ENCODE measurements at regions not wholly inside any gene's neighbourhood (a gene's known extent, or its start where the extent isn't known, plus 50 kb on each side); places are given as distances from the start of the nearest gene placed in this dataset.

- DNase-seq (ENCODE audit: extremely low spot score): no peak
- Histone ChIP-seq H3K27me3 (no peaks in the 10 kb centered on the region), H3K27ac (replicated peaks in 1 of 4) (no peak overlapping the region), H3K4me1 (no peaks in the 10 kb centered on the region), H3K4me3 (no peak overlapping the region), H3K9me3 (no peaks in the 10 kb centered on the region), H3K36me3 (no peaks in the 10 kb centered on the region)
- no peak for TF ChIP-seq POLR2A (IDR thresholded peaks at IDR 0.05; ENCODE audit: low read depth)
- TF ChIP-seq POLR2AphosphoS5 (IDR thresholded peaks at IDR 0.05): no peak
- TF ChIP-seq EP300 (IDR thresholded peaks at IDR 0.05): no peak
- no peak for TF ChIP-seq CTCF (IDR thresholded peaks at IDR 0.05)
- WGBS: 81% methylated on average over 3 of the region's 3 CpGs
- intact Hi-C loops (cut with DNase I): no loop called here
These were observed 176.8 kb downstream of the ARL4C start for GRCh38 chr2:234320066-234320465.

GRCh38 chr2:234318361-234318760 is 178.5 kb downstream of the ARL4C start:
- 69% methylated on average over 3 of the region's 3 CpGs for WGBS
- Histone ChIP-seq H3K4me3 (no peak overlapping the region), H3K36me3 (no peaks in the 10 kb centered on the region), H3K27ac (replicated peaks in 1 of 4) (no peak overlapping the region), H3K27me3 (no peaks in the 10 kb centered on the region), H3K4me1 (no peaks in the 10 kb centered on the region), H3K9me3 (no peaks in the 10 kb centered on the region)
- intact Hi-C loops (cut with DNase I): no loop called here
- DNase-seq (ENCODE audit: extremely low spot score): peak; percentile 37
- TF ChIP-seq CTCF (IDR thresholded peaks at IDR 0.05): no peak

- no peaks in the 10 kb centered on the region for H3K9me3 ChIP-seq
- intact Hi-C loops (cut with DNase I): no loop called here
- TF ChIP-seq POLR2A (IDR thresholded peaks at IDR 0.05; ENCODE audit: low read depth) (no peak), POLR2AphosphoS5 (IDR thresholded peaks at IDR 0.05) (no peak), EP300 (IDR thresholded peaks at IDR 0.05) (no peak), CTCF (IDR thresholded peaks at IDR 0.05) (no peak)
These were observed 183.3 kb downstream of the ARL4C start for GRCh38 chr2:234313558-234313957.

GRCh38 chr2:234310166-234310565 is 186.7 kb downstream of the ARL4C start:
- intact Hi-C loops (cut with DNase I): no loop called here
- WGBS: 93% methylated on average over 5 of the region's 5 CpGs
- no peak overlapping the region for H3K27ac ChIP-seq (replicated peaks in 1 of 4)
- no peaks in the 10 kb centered on the region for H3K9me3 ChIP-seq
- H3K27me3 ChIP-seq: no peaks in the 10 kb centered on the region
- no peak overlapping the region for H3K4me3 ChIP-seq
- H3K4me1 ChIP-seq: no peaks in the 10 kb centered on the region
- no peak for DNase-seq (ENCODE audit: extremely low spot score)
- TF ChIP-seq EP300 (IDR thresholded peaks at IDR 0.05) (no peak), CTCF (IDR thresholded peaks at IDR 0.05) (no peak), POLR2A (IDR thresholded peaks at IDR 0.05; ENCODE audit: low read depth) (no peak), POLR2AphosphoS5 (IDR thresholded peaks at IDR 0.05) (no peak)
- no peaks in the 10 kb centered on the region for H3K36me3 ChIP-seq

More at GRCh38 chr2:234313558-234313957, 183.3 kb downstream of the ARL4C start:
- H3K4me1 ChIP-seq: no peaks in the 10 kb centered on the region
- WGBS: 83% methylated on average over 4 of the region's 4 CpGs
- H3K27ac ChIP-seq (replicated peaks in 1 of 4): no peak overlapping the region
- H3K4me3 ChIP-seq: no peak overlapping the region
- no peak for DNase-seq (ENCODE audit: extremely low spot score)
- no peaks in the 10 kb centered on the region for H3K27me3 ChIP-seq
- H3K36me3 ChIP-seq: no peaks in the 10 kb centered on the region

- Histone ChIP-seq H3K27me3 (no peaks in the 10 kb centered on the region), H3K27ac (replicated peaks in 1 of 4) (peak overlapping the region in 1 of 4 donors; percentile 28), H3K4me3 (no peak overlapping the region), H3K4me1 (no peaks in the 10 kb centered on the region), H3K36me3 (no peaks in the 10 kb centered on the region), H3K9me3 (no peaks in the 10 kb centered on the region)
- WGBS: 83% methylated on average over 5 of the region's 5 CpGs
- intact Hi-C loops (cut with DNase I): no loop called here
- DNase-seq (ENCODE audit: extremely low spot score): no peak
- TF ChIP-seq EP300 (IDR thresholded peaks at IDR 0.05) (no peak), POLR2AphosphoS5 (IDR thresholded peaks at IDR 0.05) (no peak), CTCF (IDR thresholded peaks at IDR 0.05) (no peak), POLR2A (IDR thresholded peaks at IDR 0.05; ENCODE audit: low read depth) (no peak)
These were observed 187.4 kb downstream of the ARL4C start for GRCh38 chr2:234309431-234309830.

Measured in esophagus muscularis mucosa (tissue), 4 donors.